Stomach (tissue), 8 donors: ENCODE measurements at regions not wholly inside any gene's neighbourhood (a gene's known extent, or its start where the extent isn't known, plus 50 kb on each side); places are given as distances from the start of the nearest gene placed in this dataset.
"Not testable (repeated sequence)": the region's sequence is repeated elsewhere in the genome, so short reads cannot be mapped to it uniquely, and the experiment has no call there.

ENCODE experiments used
- DNase-seq, 2 donors: peaks; one replicate each; pipeline versions ENCODE4 v3.0.0 to v3.0.0-alpha.2; 2013 to 2019
- H3K27ac ChIP-seq, 5 donors: fragments of 200-600 bp in 4 of 5; sonication (generic) in 4 of 5; one replicate each; pipeline ENCODE4 v1.5.1; 2013 to 2019; ENCODE audit warnings: mild to moderate bottlenecking in 1 of 5, moderate library complexity in 1 of 5
- H3K27me3 ChIP-seq, 3 donors: fragments of 200-600 bp; sonication (generic); one replicate each; pipeline ENCODE4 v1.5.1; 2017 to 2019; ENCODE audit warnings: mixed run types in 1 of 3
- H3K36me3 ChIP-seq, 4 donors: fragments of 200-600 bp; sonication (generic); 1 replicate in 3 of 4; 2 replicates in 1 of 4; pipeline ENCODE4 v1.5.1; 2016 to 2019
- H3K4me1 ChIP-seq, 4 donors: fragments of 200-600 bp; sonication (generic); one replicate each; pipeline ENCODE4 v1.5.1; 2016 to 2019
- H3K4me3 ChIP-seq, 4 donors: fragments of 200-600 bp; sonication (generic) in 3 of 4; one replicate each; pipeline ENCODE4 v1.5.1; 2016 to 2019; ENCODE audit warnings: mild to moderate bottlenecking in 1 of 4
- H3K9me3 ChIP-seq, 4 donors: fragments of 200-600 bp; sonication (generic); one replicate each; pipeline ENCODE4 v1.5.1; 2016 to 2019
- EP300 ChIP-seq: sonication (generic); formaldehyde crosslinking; IDR thresholded peaks from one replicate; pipeline ENCODE4 v1.6.1; 2017; ENCODE audit warnings: antibody characterized with exemption
- POLR2A ChIP-seq, 4 donors: fragments of 450-650 bp; IDR thresholded peaks; one replicate each; pipeline ENCODE4 v1.6.1; 2016; ENCODE audit warnings: antibody characterized with exemption in 4 of 4, control low read depth in 2 of 4, mild to moderate bottlenecking in 1 of 4, moderate library complexity in 1 of 4
- POLR2AphosphoS5 ChIP-seq, 3 donors: sonication (generic); formaldehyde crosslinking; IDR thresholded peaks; one replicate each; pipeline ENCODE4 v1.6.1; 2016; ENCODE audit warnings: antibody characterized with exemption in 3 of 3
- WGBS, 5 donors: extraction: QIAGEN DNeasy Blood & Tissue Kit in 3 of 5; methylation state at CpG; one replicate each; pipeline versions ENCODE4 v1.1.5 to v1.1.7; 2013 to 2018; 5-methylcytosine and 5-hydroxymethylcytosine counted together
- intact Hi-C: fragments of 100-400 bp; cut with DNase I; formaldehyde crosslinking; loops from one replicate; pipeline ENCODE4 v1.15.1; 2023; ENCODE audit warnings: low total_unique reads
- TF ChIP-seq, protein P1 (sequence below), 7 experiments: fragments of 450-650 bp in 4 of 7; fragments of 200-600 bp in 3 of 7; sonication (generic) in 3 of 7; IDR thresholded peaks; one replicate each; pipeline ENCODE4 v1.5.1; 2016 to 2019; ENCODE audit warnings: antibody characterized with exemption in 7 of 7, control low read depth in 2 of 7, mild to moderate bottlenecking in 1 of 7
- donor health status: healthy with polysubstance abuse.
- donor health status: Bipolar disorder and iron deficiency.
- donor health status: healthy.

DNA sequence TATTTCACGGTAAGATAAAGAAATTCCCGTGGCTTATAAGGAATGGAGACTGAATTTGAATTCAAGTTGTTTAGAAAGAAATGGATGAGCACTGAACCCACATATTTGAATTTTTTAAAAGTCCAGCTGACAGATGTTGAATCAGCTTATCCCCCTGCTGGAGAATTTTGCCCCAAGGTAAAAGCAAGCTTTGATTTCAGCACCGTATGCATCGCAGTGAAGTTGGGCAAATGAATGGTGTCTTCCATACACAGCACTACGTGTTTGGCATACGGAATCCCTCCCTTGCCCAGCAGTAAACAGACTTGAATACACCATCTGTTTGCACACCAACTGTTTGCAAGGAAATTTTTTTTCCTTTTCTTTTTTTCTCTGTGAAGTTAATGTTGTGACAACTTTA lies 77.5 kb upstream of the PEG3 start:
- H3K36me3 ChIP-seq = no peaks in the 10 kb centered on the region

DNA sequence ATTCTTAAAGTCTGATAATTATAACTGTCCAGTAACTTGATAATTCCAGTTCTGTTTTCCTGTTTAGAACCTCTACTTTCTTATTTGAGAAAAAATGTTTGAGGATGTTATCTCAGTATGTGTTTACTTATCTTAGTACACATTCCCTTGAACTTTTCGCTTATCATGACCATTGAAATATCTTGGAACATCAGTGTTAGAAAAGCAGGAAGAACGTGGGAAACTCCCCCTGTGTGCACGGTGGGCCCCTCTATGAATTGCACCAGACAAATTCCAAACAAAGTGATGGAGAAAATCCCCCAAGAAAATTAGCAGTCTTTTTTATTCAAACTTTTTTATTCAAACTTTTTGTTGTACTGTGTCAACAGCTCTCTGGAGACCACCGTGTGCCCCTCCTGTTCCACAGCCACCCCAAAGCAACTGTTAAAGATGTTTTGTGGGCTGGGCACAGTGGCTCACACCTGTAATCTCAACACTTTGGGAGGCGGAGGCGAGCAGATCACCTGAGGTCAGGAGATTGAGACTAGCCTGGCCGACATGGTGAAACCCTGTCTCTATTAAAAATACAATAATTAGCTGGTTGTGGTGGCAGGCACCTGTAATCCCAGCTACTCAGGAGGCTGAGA lies 78.3 kb upstream of the PEG3 start:
- 25 to 48% (median 41%) methylated on average over 7 of the region's 7 CpGs for WGBS, 5 donors
- no peak overlapping the region for H3K4me3 ChIP-seq
- intact Hi-C loops = no loop called here
- H3K4me1 ChIP-seq = no peaks in the 10 kb centered on the region
- no peak for DNase-seq
- peaks cover 0 to 36% (median 11%) of the 10 kb centered on the region in 4 donors for H3K9me3 ChIP-seq
- H3K27me3 ChIP-seq = no peaks in the 10 kb centered on the region
- TF ChIP-seq POLR2AphosphoS5 (IDR thresholded peaks at IDR 0.05) (no peak), EP300 (no peak)
- H3K27ac ChIP-seq = no peak overlapping the region
- no peaks in the 10 kb centered on the region for H3K36me3 ChIP-seq

More for the DNA sequence above, 77.5 kb upstream of the PEG3 start:
- H3K4me1 ChIP-seq = no peaks in the 10 kb centered on the region
- WGBS, 5 donors = 28 to 47% (median 34%) methylated on average over 6 of the region's 6 CpGs
- no peak overlapping the region for H3K4me3 ChIP-seq
- H3K27ac ChIP-seq = no peak overlapping the region
- peaks cover 0 to 43% (median 14%) of the 10 kb centered on the region in 4 donors for H3K9me3 ChIP-seq
- intact Hi-C loops = no loop called here
- DNase-seq = no peak
- no peaks in the 10 kb centered on the region for H3K27me3 ChIP-seq
- TF ChIP-seq, protein P1, sequence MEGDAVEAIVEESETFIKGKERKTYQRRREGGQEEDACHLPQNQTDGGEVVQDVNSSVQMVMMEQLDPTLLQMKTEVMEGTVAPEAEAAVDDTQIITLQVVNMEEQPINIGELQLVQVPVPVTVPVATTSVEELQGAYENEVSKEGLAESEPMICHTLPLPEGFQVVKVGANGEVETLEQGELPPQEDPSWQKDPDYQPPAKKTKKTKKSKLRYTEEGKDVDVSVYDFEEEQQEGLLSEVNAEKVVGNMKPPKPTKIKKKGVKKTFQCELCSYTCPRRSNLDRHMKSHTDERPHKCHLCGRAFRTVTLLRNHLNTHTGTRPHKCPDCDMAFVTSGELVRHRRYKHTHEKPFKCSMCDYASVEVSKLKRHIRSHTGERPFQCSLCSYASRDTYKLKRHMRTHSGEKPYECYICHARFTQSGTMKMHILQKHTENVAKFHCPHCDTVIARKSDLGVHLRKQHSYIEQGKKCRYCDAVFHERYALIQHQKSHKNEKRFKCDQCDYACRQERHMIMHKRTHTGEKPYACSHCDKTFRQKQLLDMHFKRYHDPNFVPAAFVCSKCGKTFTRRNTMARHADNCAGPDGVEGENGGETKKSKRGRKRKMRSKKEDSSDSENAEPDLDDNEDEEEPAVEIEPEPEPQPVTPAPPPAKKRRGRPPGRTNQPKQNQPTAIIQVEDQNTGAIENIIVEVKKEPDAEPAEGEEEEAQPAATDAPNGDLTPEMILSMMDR (IDR thresholded peaks at IDR 0.05) = no peak
- TF ChIP-seq EP300 (no peak), POLR2AphosphoS5 (IDR thresholded peaks at IDR 0.05) (no peak), POLR2A (IDR thresholded peaks at IDR 0.05) (no peak)

DNA sequence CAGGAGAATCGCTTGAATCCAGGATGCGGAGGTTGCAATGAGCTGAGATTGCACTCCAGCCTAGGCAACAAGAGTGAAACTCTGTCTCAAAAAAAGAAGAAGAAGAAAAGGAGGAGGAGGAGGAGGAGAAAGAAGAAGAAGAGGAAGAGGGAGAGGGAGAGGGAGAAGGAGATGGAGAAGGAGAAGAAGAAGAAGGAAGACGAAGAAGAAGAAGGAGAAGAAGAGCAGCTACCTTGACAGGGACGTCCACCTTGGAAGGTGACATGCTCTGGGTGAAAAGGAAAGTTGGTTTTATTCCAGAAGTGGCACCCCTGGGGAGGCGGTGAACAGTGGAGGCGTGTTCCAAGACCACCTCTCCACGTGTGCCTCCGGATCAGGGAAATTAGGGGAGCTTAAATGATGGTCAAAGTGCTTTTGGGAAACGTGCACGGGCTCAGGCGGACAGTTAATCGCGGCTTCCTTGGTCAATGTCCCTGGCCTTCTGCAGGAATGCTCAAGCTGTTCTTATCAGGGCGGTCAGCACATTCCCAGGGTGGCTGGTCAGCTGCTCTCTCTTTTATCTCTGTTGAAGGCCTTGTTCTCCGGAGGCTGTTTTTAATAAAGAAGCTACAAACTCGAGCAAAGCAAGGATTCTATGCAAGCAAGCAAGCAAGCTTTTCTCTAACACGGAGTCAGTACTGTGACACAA lies 78.9 kb upstream of the PEG3 start:
- Histone ChIP-seq H3K27me3 (no peaks in the 10 kb centered on the region), H3K36me3 (no peaks in the 10 kb centered on the region), H3K9me3 (peaks cover 0 to 38% (median 8%) of the 10 kb centered on the region in 4 donors), H3K27ac (no peak overlapping the region), H3K4me1 (no peaks in the 10 kb centered on the region), H3K4me3 (no peak overlapping the region)
- intact Hi-C loops = no loop called here
- no peak for DNase-seq
- TF ChIP-seq EP300 (no peak), POLR2AphosphoS5 (IDR thresholded peaks at IDR 0.05) (no peak), POLR2A (IDR thresholded peaks at IDR 0.05) (no peak)
- TF ChIP-seq, protein P1 (IDR thresholded peaks at IDR 0.05) = no peak
- WGBS, 5 donors = 66 to 78% (median 75%) methylated on average over 16 to 17 of the region's 17 CpGs

DNA sequence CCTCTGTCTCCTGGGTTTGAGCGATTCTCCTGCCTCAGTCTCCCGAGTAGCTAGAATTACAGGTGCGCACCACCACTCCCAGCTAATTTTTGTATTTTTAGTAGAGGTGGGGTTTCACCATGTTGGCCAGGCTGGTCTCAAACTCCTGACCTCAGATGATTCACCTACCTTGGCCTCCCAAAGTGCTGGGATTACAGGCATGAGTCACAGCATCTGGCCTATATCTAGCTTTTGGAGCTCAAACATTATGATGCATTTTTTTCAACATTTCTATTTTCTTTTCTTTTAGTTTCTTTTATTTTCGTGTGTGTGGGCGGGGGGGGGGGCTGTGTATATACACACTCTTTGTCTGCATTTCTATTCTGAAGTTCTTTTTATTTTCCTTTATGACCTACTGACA lies 85.6 kb upstream of the PEG3 start:
- H3K27me3 ChIP-seq, DNase-seq, H3K27ac ChIP-seq, H3K4me3 ChIP-seq, intact Hi-C loops, H3K4me1 ChIP-seq, H3K36me3 ChIP-seq: not testable (repeated sequence)
- peaks cover 0 to 52% (median 31%) of the 10 kb centered on the region in 4 donors for H3K9me3 ChIP-seq
- 79 to 82% (median 81%) methylated on average over 5 of the region's 5 CpGs for WGBS, 5 donors

DNA sequence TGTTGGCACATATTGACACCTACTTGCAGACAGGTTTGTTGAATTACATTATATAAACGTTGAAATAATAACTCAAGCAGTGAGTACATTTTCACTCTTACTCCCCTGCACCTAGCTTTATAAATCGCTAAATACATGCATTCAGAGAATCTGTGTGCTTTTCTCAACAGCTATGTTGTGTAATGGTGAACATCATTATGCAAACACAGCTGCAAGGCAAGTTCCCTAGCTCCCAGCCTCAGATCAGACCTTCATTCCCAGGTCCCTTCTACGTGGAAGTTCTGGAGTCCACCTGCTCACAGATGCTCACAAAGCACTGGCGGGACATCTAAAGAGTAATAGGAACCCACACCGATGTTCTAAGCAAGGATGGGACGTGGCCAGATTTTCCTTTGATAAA lies 86.8 kb upstream of the PEG3 start:
- no peak for DNase-seq
- no peak overlapping the region for H3K27ac ChIP-seq
- H3K27me3 ChIP-seq = no peaks in the 10 kb centered on the region
- no peaks in the 10 kb centered on the region for H3K36me3 ChIP-seq
- WGBS, 5 donors = 72 to 79% (median 72%) methylated on average over 6 of the region's 6 CpGs
- no peaks in the 10 kb centered on the region for H3K4me1 ChIP-seq
- H3K4me3 ChIP-seq = no peak overlapping the region
- H3K9me3 ChIP-seq = peaks cover 0 to 53% (median 32%) of the 10 kb centered on the region in 4 donors
- TF ChIP-seq, protein P1 (IDR thresholded peaks at IDR 0.05) = no peak
- TF ChIP-seq EP300 (no peak), POLR2AphosphoS5 (IDR thresholded peaks at IDR 0.05) (no peak), POLR2A (IDR thresholded peaks at IDR 0.05) (no peak)
- intact Hi-C loops = no loop called here
